ENCODE measurements at regions not wholly inside any gene's neighbourhood (a gene's known extent, or its start where the extent isn't known, plus 50 kb on each side); places are given as distances from the start of the nearest gene placed in this dataset.
"Not testable (repeated sequence)": the region's sequence is repeated elsewhere in the genome, so short reads cannot be mapped to it uniquely, and the experiment has no call there.

DNA sequence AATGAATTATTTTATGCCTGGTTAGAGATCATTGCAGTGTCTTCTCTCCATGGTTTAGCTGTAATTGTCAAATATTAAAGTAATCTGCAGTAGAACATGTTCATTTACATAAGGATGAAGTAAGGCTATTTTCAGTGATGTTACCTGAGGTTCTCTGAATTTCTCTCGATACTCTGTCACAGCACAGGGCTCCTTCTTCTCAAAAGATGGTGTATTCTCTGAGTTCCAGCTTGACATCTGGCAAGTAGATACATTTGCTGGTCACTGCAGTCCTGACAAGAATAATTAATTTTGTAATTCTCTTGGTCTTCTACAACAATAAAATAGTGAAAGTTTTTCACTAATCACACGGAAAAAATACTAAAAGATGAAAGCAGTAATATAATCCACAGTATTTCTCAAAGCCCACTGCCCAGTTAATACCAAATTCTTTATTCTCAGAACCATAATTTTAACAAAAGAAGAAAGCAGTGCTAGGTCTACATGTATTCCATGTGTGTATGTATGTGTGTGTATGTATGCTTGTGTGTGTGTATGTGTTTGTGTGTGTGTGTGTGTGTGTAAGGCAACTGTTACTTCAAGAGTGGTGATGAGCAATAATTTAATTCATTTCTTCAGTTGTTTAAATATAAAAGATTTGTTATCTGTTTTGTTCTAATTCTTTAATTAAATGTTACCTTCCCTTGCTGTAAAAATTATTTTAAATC lies 1165.5 kb upstream of the SLC39A10 start:
- no peak for DNase-seq (ENCODE audit: low read depth in 3 of 3, low spot score in 2 of 3)

DNA sequence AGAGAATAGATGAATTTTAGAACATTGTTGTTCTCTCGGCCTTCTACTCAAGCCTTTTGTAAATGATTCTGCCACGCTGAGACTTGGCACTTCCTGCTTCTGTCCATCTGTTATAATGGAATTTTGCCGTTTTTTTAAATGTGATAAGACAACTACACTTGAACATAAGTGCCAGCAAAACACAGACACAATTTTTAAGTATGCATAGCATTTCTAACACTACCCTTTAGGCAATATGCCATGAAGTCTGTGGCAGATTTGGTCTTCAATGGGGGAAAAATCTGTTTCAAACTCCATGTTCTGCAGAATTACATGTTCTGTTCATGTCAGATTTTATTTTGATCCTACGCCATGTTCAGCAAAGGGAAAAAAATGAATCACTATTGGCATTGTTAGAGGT lies 1170.7 kb upstream of the SLC39A10 start:
- no peak for DNase-seq (ENCODE audit: low read depth in 3 of 3, low spot score in 2 of 3)

DNA sequence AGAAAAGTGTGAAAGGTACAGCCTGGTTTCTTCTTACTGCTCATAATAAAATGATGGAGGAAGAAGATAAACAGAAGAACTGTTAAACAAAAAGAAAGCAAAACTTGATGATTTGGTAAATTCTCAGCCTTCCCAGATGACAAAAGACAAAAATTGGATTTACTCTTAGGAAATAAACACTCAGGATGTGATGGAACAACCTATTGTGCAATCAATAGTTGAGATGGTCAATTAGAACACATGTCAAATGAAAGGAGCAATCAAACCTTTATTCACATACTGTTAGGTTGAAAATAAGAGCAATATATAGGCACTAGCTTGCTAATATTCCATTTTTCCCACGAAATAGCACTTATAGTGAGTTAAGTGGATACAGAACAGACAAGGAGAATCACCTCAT lies 1174.0 kb upstream of the SLC39A10 start:
- DNase-seq (ENCODE audit: low read depth in 3 of 3, low spot score in 2 of 3) = no peak

DNA sequence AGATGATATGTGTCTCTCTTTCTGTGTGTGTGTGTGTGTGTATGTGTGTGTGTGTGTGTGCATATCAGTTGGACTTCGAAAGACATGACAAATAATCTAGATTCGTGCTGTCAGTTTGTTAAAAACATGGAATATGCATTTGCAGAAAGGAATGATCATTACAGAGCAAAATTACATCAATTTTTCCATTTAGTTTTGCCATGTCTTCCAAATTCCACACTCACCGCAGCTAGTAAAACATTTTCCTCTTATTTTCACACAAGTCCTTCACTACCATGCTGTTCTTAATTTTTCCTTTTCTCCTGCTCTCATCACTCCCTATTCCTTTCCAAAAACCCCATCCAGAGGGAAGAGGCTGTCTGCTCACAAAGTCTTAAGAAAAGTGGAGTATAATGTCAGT lies 1191.4 kb upstream of the SLC39A10 start:
- DNase-seq (ENCODE audit: low read depth in 3 of 3, low spot score in 2 of 3) = no peak

DNA sequence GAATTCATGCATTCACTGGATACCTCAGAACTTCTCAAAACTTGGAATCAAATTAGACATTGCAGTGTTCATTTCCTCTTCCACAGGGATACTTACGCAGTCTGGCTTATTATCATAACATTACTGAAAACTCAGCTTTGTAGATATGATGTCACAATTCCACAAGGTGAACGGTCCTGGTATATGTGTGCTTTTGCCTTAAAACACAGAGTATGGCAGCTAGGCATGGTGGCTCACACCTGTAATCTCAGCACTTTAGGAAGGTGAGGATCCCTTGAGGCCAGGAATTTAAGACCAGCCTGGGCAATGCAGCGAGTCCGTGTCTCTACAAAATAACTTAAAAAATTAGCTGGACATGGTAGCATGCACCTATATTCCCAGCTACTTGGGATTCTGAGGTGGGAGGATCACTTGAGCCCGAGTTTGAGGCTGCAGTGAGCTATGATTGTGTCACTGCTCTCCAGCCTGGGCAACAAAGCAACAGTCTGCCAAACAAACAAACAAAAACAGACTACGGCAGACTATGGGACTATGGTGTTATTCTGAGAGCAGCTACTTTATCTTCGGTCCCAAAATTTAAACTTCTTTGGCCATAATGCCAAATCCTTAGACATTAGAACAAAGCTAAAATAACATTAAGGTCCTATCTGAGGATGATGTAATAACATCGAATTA lies 1191.9 kb upstream of the SLC39A10 start:
- no peak for DNase-seq (ENCODE audit: low read depth in 3 of 3, low spot score in 2 of 3)

DNA sequence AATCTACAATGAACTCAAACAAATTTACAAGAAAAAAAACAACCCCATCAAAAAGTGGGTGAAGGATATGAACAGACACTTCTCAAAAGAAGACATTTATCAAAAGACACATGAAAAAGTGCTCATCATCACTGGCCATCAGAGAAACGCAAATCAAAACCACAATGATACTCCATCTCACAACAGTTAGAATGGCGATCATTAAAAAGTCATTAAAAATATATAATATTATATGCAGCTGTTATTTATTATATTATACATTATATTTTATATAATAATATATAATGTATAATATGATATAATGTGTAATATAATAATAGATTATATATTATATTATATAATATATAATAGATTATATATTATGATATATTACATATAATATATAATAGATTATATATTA lies 1194.1 kb upstream of the SLC39A10 start:
- DNase-seq (ENCODE audit: low read depth in 3 of 3, low spot score in 2 of 3) = not testable (repeated sequence)

DNA sequence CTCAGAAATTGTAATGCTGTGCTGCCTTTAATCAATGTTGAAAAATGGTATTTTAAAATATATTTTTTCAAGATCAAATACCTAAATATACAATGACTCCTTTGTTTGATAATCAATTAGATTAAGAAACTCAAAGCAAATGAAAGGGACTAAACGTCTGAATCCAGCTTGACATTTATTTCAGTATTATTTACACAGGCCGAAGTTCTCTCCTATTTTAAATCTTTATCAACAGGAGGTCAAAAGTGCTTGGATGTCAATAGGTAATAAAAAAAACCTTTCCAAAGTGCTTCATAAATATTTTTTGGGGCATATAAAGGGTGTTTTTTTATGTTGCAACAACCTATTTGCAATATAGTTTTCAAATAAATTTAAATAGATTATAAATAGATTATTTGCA lies 1201.7 kb upstream of the SLC39A10 start:
- DNase-seq (ENCODE audit: low read depth in 3 of 3, low spot score in 2 of 3) = no peak

DNA sequence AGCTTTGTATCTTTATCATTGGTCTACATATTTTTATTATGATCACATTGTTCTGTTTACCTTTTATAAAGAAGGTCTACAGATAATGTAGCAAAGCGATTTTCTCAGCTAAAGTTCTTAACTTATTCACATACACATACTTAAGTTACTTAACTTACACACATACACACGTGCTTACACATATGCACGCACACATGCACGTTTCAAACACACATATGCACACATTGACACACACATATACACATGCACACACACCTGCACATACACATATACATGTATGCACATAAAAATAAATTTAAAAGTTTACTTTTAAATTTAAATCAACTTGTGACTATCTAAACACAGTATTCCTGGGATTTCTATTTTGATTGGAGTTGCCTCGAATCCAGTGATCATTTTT lies 1204.5 kb upstream of the SLC39A10 start:
- DNase-seq (ENCODE audit: low read depth in 3 of 3, low spot score in 2 of 3) = no peak

DNA sequence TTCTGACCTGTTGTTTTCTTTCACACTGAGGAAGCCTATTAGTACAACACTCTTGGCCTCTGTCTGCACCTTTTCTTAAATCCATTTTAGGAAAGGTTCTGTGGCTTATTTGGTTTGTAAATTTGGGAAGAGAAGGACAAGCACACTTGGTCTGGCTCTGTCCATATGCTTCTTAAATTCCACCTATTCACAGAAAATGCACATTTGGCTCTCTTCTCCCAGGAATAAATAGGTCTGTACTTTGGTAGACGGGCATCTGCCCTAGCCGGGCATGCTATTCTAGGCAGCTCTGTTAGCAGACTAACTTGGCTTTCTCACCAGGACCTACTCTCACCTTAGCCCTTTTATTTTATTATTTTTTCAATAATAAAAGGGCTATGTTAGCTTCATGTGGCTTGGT lies 1211.8 kb upstream of the SLC39A10 start:
- DNase-seq (ENCODE audit: low read depth in 3 of 3, low spot score in 2 of 3) = no peak

DNA sequence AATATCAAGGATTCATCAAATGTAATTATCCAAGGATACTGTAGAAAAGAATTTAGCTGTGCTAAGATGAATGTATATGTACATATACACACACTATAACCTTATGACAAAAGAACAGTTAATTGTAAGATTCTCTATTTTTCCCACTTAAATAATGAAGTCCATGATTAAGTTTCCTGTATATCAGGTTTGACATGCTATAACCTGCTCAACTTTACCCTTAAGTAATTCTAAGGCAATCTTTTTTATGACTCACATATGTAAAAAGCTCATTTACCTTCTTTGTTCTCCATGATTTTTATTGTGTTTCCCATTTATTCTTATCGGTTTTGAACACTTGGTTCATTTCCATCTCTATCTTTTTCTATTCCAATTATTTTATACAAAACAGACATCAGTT lies 1213.1 kb upstream of the SLC39A10 start:
- DNase-seq (ENCODE audit: low read depth in 3 of 3, low spot score in 2 of 3) = no peak

DNA sequence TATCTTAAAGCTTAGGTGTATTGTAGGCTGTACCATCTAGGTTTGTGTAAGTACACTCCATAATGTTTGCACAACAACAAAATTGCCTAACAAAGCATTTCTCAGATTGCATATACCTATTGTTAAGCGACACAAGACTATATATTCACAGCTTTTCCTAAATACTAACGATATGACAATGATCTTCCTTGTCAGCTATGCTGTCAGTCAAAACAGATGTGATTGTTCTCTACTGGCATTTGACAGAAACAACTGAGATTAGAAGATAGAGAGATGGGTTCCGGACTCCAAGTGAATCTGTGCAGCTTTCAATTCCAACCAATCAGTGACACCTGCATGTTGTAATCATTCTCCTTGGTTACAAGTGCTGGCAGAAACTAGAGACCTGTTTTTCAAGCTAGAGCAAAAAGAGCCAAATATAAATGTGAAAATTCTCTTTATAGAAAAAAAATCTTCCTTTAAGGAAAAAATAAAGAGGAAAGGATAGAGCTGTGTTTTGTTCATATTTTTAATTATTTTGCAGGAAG lies 1232.3 kb upstream of the SLC39A10 start:
- DNase-seq (ENCODE audit: low read depth in 3 of 3, low spot score in 2 of 3) = no peak

DNA sequence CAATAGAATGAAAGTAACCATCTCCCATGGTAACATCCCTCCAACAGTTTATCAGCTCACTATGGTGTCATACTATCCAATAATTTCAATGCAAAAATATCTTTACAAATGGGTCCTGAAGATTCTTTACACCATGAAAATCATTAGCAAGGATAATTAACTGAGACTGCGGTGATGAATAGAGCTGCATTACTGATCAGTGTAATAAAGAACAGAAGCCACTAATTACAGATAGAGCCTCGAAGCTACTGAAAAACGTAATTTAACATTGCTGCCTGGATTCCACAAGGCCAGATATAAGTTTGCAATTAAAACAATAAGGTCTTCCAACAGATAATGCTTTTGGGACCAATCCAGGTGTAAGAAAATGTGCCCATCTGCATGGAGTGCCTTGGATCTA lies 1245.8 kb upstream of the SLC39A10 start:
- no peak for DNase-seq (ENCODE audit: low read depth in 3 of 3, low spot score in 2 of 3)

DNA sequence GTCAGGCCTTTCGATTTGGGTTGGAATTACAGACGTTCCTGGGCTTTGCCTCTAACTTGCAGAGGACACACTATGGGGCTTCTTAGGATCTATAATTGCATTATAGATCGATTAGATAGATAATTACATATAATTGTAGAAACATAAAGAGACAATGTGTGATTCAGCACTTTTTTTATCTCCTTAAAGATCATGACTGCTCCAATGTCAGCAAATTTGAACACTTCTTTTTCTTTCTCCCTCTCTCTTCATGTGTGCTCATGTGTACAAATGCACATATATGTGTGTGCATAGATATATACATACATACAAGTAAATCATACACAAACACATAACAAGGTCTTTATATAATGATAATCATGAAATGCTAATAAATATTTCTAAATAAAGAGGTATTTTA lies 1261.2 kb upstream of the SLC39A10 start:
- no peak for DNase-seq (ENCODE audit: low read depth in 3 of 3, low spot score in 2 of 3)

DNA sequence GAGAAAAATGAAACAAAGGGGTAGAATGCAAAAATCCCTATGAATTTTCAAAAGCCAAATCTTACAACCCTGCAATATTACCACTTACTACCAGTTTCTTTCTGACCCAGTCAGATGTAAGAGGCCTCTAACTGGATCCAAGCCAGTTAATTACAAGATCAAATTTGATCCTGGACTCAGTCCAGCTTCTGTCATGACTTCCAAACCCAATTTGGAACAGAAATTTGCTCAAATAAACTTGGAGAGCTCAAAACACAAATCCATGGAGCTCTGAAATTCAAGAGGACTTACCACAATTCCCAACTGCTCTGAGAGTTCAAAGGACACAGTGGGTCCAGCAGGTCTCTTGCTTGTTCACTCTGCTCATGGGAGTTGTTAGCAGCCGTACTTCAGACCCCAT lies 1271.7 kb upstream of the SLC39A10 start:
- no peak for DNase-seq (ENCODE audit: low read depth in 3 of 3, low spot score in 2 of 3)

DNA sequence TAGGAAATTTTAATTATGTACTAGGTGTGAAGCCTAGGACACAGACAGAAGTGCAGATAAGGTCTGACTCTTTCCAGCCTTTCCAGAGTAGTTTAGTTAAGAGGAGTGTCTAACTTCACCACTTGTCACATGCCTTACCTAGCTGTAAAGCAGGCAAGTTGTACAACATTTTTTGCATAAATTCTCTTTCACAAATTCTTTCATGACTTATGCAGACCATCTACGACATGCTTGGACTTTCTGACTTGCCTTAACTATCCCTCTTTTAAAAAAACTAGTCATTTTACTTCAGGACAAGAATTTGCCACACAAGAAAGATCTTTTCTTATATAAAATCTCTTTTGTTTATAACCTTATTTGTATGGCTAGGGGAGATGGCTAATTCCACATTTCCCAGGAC lies 1273.6 kb upstream of the SLC39A10 start:
- DNase-seq (ENCODE audit: low read depth in 3 of 3, low spot score in 2 of 3) = no peak

DNA sequence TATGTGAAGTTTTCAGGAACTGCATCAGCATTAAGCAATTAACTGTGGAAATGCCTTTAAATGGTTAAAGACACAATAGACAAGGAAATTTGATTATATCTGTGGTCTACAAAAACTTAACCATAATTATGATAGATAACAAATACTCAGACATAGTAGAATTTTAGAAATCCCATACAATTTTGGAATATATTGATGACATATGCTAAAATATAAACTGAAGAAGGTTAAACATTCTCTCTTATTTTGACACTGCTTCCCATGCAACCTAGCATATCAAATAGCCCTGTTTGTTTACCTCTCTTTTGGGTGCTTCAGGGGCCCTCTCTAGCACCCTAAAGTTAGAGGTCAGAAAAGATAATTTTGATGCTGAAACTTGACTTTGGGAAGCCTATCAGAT lies 1274.8 kb upstream of the SLC39A10 start:
- DNase-seq (ENCODE audit: low read depth in 3 of 3, low spot score in 2 of 3) = no peak

DNA sequence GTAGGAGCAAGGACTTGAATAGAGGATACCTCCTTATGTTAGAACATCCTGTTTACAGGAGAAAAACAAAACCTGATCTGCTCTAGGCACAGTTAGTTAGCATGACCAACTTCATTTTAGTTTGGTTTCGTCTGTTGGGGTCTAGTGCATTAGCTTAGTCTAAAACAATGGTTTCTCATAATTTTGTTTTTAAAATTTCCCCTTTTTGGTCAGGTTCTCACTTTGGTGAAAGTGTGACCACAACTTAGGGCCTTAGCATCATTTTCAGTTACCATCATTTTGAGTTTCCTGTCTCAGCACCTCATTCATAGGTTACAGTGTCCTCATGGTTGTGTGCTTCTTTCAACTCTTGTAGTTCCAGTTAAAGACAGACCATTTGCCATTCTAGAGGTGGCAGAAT lies 1277.0 kb upstream of the SLC39A10 start:
- no peak for DNase-seq (ENCODE audit: low read depth in 3 of 3, low spot score in 2 of 3)

DNA sequence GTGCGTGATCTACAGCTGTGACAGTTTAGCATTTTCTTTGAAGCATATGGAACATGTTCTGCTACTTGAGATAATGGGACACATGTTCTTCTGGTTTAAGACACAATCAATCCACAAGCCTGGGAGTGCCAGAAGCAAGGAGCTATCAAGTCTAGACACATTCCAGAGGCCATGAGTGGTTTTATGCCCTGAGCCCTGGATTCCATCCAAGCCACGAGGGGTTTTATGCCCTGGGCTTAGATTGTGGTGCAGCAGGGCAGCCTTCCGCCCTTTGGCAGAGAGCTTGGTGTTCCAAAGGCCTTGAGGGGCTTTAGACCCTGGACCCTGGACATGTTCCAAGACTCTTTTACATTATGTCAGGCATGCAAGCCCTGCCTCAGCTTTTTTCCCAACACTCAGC lies 1289.6 kb upstream of the SLC39A10 start:
- not testable (repeated sequence) for DNase-seq (ENCODE audit: low read depth in 3 of 3, low spot score in 2 of 3)

DNA sequence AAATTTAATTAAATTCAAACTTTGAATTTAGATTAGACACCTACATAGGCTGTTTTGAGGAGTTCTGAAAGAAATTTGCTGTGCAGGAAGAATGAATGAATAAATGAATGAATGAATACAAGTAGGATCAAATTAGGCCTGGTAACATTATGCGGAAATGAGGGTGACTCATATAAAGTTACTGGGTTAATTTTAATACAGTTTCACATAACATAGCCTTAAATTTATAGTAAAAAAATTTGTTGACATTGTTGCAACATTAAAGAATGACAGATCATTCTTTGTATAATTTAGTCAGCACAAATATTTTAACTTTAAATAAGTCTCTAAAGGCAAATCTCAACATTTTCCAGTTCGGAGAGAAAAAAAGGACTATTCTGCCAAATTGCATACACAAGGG lies 1293.1 kb upstream of the SLC39A10 start:
- no peak for DNase-seq (ENCODE audit: low read depth in 3 of 3, low spot score in 2 of 3)

DNA sequence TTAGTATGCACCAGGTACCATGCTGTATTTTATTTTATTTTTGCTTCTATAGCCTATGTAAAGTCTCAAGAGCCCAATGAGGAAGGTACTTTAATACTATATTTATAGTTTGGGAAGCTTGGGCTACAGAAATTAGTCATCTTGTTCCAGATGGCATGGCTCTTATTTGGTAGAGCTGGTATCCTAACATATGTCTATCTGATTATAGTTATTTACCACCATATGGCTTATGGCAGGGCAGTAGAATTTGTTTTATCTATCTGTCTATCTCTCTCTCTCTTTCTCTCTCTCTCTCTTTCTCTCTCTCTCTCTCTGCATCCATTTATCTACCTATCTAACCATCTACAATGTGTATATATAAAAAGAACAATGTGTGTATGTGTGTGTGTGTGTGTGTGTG lies 1293.7 kb upstream of the SLC39A10 start:
- DNase-seq (ENCODE audit: low read depth in 3 of 3, low spot score in 2 of 3) = no peak

DNA sequence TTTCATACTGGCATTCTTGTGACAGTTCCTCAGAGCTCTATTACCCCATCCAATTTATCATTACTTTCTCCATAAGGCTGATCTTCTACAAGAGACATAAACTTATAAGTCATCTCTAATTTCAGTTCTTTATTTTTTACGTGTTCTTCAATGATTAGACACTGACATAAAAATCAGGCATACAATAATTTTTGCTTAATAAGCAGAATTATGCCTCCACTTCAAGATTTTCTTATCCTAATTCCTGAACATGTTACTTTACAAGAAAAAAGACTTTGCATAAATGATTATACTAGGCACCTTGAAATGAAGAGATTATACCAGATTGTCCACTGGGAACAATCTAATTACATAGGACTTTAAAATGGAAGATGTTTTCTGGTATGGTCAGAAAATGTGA lies 1304.5 kb upstream of the SLC39A10 start:
- no peak for DNase-seq (ENCODE audit: low read depth in 3 of 3, low spot score in 2 of 3)

DNA sequence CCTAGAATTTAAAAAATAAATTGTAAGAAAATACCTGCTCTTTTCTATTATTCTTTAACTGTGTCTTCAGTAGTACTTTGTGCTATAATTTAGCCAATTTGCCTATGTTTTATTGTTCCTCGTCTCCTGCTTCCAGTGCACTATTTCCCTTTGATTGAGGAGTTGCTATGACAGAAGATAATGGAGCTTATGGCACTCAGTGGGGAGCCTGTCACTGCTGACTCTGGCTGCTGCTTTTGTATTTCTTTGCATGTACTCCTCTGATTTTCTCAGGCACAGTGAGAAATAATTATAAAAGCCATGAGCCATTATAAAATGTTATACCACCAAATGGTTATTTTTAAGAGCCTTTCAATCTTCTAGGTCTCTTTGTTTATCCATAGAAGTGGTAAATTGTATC lies 1310.8 kb upstream of the SLC39A10 start:
- no peak for DNase-seq (ENCODE audit: low read depth in 3 of 3, low spot score in 2 of 3)

DNA sequence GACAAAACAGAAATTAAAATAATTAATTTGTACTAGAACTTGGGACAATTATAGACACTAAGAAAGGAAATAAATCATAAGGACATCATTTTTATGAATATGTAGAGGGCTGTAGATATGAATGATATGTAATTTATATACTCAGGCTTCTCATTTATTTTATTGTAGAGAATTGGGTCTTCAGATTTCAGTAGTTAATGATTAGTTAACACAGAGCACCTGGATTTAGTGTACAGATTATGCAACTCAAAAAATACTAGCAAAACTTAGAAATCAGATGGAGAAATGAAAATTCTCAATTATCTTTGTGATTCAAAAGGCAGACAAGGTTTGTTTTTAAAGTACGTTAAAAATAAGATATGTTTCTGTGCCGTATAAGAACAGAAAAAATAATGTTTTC lies 1311.7 kb upstream of the SLC39A10 start:
- DNase-seq (ENCODE audit: low read depth in 3 of 3, low spot score in 2 of 3) = no peak
